ENCODE measurements at regions not wholly inside any gene's neighbourhood (a gene's known extent, or its start where the extent isn't known, plus 50 kb on each side); places are given as distances from the start of the nearest gene placed in this dataset.

GRCh38 chr13:106172176-106172905 is 363.1 kb downstream of the EFNB2 start:
- DNase-seq (ENCODE audit: low spot score) (no peak), ATAC-seq (no peak)
- H3K4me3 Mint-ChIP-seq: no peak overlapping the region
- H3K4me1 Mint-ChIP-seq (ENCODE audit: low read depth in 2 of 2): no peaks in the 10 kb centered on the region
- H3K27ac Mint-ChIP-seq: no peak overlapping the region
- H3K9me3 Mint-ChIP-seq: peaks cover 8% of the 10 kb centered on the region
- no peaks in the 10 kb centered on the region for H3K36me3 Mint-ChIP-seq
- no peaks in the 10 kb centered on the region for H3K27me3 Mint-ChIP-seq

DNA sequence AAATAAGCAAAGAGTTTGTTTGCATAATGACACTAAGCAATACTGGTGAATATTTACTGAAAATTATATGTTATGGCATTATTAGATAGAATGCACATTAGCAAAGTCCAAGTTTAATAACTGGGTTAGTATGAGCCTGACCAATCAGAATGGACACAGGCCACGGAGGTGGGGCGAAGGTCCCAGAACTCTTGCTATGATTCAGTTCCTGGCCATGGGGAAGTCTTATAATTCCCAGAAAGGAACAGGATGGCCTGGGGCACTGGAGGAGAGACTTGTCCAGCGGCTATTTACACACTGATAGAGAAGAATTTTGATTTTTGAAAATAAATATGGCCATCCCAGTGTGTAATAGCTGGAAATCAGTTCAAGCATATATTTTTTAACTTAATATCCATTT is 372.0 kb downstream of the EFNB2 start:
- DNase-seq (ENCODE audit: low spot score) (no peak), ATAC-seq (no peak)
- no peaks in the 10 kb centered on the region for H3K36me3 Mint-ChIP-seq
- H3K4me3 Mint-ChIP-seq: no peak overlapping the region
- no peak overlapping the region for H3K27ac Mint-ChIP-seq
- peaks cover 9% of the 10 kb centered on the region for H3K9me3 Mint-ChIP-seq
- H3K4me1 Mint-ChIP-seq (ENCODE audit: low read depth in 2 of 2): no peaks in the 10 kb centered on the region
- no peaks in the 10 kb centered on the region for H3K27me3 Mint-ChIP-seq

GRCh38 chr13:106161146-106161545 is 374.3 kb downstream of the EFNB2 start:
- DNase-seq (ENCODE audit: low spot score) (no peak), ATAC-seq (no peak)
- Mint-ChIP-seq H3K27me3 (no peaks in the 10 kb centered on the region), H3K4me1 (ENCODE audit: low read depth in 2 of 2) (no peaks in the 10 kb centered on the region), H3K36me3 (no peaks in the 10 kb centered on the region), H3K27ac (no peak overlapping the region), H3K9me3 (peaks cover 3% of the 10 kb centered on the region), H3K4me3 (no peak overlapping the region)

GRCh38 chr13:106159295-106160195 is 375.9 kb downstream of the EFNB2 start:
- ATAC-seq: peak; percentile 20 to 53
- Mint-ChIP-seq H3K9me3 (peaks cover 3% of the 10 kb centered on the region), H3K4me3 (no peak overlapping the region), H3K27ac (no peak overlapping the region), H3K4me1 (ENCODE audit: low read depth in 2 of 2) (no peaks in the 10 kb centered on the region), H3K36me3 (no peaks in the 10 kb centered on the region), H3K27me3 (no peaks in the 10 kb centered on the region)
- DNase-seq (ENCODE audit: low spot score): no peak

DNA sequence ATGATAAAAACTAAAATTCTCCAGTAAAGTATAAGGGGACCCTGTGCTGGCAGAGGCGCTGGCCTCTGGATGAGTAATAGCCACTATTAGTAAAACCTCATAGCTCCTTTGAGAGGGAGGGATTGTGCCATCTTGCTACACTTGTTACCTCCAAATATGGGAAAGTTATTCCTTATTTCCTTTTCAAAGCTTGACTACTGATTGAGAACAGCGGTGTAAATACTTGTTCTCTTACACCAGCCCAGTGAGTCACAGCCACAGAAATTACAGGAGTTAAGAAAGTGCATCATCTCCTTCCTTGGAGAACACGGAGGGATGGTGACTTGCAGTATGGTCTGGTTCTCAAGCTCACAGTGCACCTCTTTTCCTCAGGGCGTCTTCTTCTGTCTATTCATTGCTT is 379.0 kb downstream of the EFNB2 start:
- DNase-seq (ENCODE audit: low spot score): no peak
- Mint-ChIP-seq H3K27me3 (no peaks in the 10 kb centered on the region), H3K4me3 (no peak overlapping the region), H3K9me3 (peaks cover 4% of the 10 kb centered on the region), H3K36me3 (no peaks in the 10 kb centered on the region), H3K27ac (no peak overlapping the region), H3K4me1 (ENCODE audit: low read depth in 2 of 2) (no peaks in the 10 kb centered on the region)
- no peak for ATAC-seq

DNA sequence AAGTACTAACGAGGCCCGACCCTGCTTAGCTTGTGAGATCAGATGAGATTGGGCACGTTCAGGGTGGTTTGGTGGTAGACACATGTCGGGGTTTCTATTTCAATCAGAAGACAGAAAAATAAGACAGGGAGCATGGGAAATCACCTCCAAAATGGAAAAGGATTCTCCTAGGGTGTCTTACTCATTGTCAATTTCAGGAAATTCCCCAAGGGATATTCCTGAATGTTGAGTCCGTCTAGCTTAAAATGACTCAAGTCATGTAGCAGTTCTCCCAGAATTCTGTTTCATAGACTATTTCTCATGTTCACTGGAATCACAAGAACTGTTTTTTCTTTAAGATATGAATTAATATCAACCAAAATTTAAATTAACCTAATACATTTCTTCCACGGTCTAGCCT is 380.1 kb downstream of the EFNB2 start:
- Mint-ChIP-seq H3K4me3 (no peak overlapping the region), H3K36me3 (no peaks in the 10 kb centered on the region), H3K27me3 (no peaks in the 10 kb centered on the region), H3K4me1 (ENCODE audit: low read depth in 2 of 2) (no peaks in the 10 kb centered on the region), H3K27ac (no peak overlapping the region), H3K9me3 (peaks cover 4% of the 10 kb centered on the region)
- ATAC-seq (no peak), DNase-seq (ENCODE audit: low spot score) (no peak)

GRCh38 chr13:106153876-106154275 is 381.6 kb downstream of the EFNB2 start:
- Mint-ChIP-seq H3K36me3 (no peaks in the 10 kb centered on the region), H3K27me3 (no peaks in the 10 kb centered on the region), H3K4me1 (ENCODE audit: low read depth in 2 of 2) (no peaks in the 10 kb centered on the region), H3K27ac (no peak overlapping the region), H3K9me3 (peaks cover 4% of the 10 kb centered on the region), H3K4me3 (no peak overlapping the region)
- ATAC-seq (no peak), DNase-seq (ENCODE audit: low spot score) (no peak)

DNA sequence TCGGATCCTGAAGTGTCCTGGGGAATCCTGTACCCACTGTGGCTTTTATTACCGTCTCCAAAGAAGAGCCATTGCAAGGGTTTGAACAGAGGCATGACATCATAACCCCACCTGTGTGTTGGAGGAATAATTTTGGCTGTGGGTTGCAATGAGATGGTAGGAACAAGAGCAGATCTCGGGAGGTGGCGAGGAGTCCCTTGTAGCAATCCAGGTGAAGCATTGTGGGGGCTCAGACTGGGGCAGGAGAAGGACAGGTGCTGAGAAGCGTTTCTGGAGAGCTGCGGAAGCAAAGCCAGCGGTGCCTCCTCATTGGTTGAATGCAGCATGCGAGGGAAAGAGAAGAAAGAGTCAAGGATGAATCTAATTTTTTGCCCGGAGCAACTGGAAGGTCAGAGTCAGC is 382.4 kb downstream of the EFNB2 start:
- DNase-seq (ENCODE audit: low spot score): no peak
- Mint-ChIP-seq H3K4me1 (ENCODE audit: low read depth in 2 of 2) (no peaks in the 10 kb centered on the region), H3K9me3 (peaks cover 4% of the 10 kb centered on the region), H3K27me3 (no peaks in the 10 kb centered on the region), H3K36me3 (no peaks in the 10 kb centered on the region), H3K27ac (no peak overlapping the region), H3K4me3 (no peak overlapping the region)
- ATAC-seq: no peak

- Mint-ChIP-seq H3K27ac (no peak overlapping the region), H3K36me3 (no peaks in the 10 kb centered on the region), H3K4me3 (no peak overlapping the region), H3K27me3 (no peaks in the 10 kb centered on the region), H3K9me3 (peaks cover 4% of the 10 kb centered on the region), H3K4me1 (ENCODE audit: low read depth in 2 of 2) (no peaks in the 10 kb centered on the region)
- ATAC-seq: no peak
- DNase-seq (ENCODE audit: low spot score): no peak
Measured at GRCh38 chr13:106152047-106152446, 383.4 kb downstream of the EFNB2 start.

DNA sequence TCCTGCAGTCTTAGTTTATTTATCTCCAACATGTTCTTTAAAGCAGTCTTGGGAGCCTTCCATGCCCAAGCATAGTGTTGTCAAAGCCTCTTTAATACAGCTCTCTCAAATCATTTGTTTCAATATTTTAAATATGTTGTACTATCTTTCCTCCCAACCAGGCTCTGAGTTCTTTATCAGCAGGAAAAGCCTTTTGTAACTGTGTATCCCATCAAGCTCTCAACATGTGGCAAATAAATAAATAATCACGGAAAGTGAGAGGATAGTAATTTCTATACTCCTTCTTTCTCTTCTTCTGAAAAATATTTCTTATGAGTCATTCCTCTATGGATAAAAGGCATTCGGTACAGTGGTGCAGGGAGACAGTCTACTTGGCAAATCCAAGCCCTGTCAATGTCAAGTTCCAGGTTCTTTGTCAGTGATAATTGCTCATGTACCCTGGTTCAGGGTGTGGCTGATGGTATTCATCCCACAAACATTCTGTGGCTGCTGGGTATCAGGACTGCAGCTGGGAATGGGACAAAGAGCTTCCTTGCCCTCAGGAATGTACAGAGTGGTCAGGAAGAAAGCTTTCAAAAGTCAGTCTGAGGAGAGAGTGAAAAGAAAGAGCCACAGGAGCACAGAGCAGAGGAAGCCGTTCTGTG is 384.3 kb downstream of the EFNB2 start:
- DNase-seq (ENCODE audit: low spot score) (no peak), ATAC-seq (no peak)
- Mint-ChIP-seq H3K4me3 (no peak overlapping the region), H3K27ac (no peak overlapping the region), H3K4me1 (ENCODE audit: low read depth in 2 of 2) (no peaks in the 10 kb centered on the region), H3K36me3 (no peaks in the 10 kb centered on the region), H3K9me3 (peaks cover 4% of the 10 kb centered on the region), H3K27me3 (no peaks in the 10 kb centered on the region)

DNA sequence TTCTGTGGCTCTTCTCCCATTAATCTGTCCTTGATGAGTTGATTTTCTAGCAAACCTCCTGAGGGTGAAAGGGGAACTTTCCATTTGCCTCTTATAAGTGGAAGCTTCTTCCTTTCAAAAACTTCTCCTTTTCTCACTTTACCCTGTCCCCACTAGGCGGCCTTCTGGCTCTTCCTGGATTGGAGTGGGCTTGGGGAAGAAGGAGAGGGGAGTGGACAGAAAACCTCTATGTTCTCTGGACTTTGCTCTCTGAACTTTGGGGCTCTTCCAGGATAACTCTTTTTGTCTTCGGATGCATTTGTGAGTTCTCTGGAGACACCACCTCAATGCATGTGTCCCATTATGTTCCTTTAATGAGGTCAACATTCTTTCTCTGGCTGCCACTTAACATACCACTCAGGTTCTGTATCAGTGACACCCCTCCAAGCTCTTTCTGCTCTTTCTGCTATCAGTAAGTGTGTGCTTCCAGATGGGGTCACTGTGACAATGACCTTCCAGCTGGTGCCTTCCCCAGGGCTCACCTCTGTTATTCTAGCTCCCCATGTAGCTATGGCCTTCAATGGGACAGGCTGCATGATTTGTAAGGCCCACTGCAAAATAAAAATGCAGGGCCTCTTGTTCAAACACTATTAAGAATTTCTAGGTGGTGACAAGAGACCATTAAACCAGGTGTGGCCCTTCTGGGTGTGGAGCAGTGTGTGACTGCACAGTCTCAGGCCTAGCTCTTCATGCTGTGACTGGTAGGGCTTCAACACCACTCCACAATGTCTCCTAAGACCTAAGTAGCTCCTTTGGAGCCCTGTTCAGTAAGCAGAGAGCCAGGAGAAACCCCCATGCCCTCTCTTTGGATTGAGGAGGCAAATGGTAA is 389.2 kb downstream of the EFNB2 start:
- Mint-ChIP-seq H3K9me3 (peaks cover 4% of the 10 kb centered on the region), H3K36me3 (no peaks in the 10 kb centered on the region), H3K27ac (no peak overlapping the region), H3K27me3 (no peaks in the 10 kb centered on the region), H3K4me3 (no peak overlapping the region), H3K4me1 (ENCODE audit: low read depth in 2 of 2) (no peaks in the 10 kb centered on the region)
- DNase-seq (ENCODE audit: low spot score) (no peak), ATAC-seq (no peak)

GRCh38 chr13:106145070-106145469 is 390.4 kb downstream of the EFNB2 start:
- Mint-ChIP-seq H3K36me3 (no peaks in the 10 kb centered on the region), H3K27ac (no peak overlapping the region), H3K27me3 (no peaks in the 10 kb centered on the region), H3K4me1 (ENCODE audit: low read depth in 2 of 2) (no peaks in the 10 kb centered on the region), H3K9me3 (peaks cover 4% of the 10 kb centered on the region), H3K4me3 (no peak overlapping the region)
- ATAC-seq (no peak), DNase-seq (ENCODE audit: low spot score) (no peak)

DNA sequence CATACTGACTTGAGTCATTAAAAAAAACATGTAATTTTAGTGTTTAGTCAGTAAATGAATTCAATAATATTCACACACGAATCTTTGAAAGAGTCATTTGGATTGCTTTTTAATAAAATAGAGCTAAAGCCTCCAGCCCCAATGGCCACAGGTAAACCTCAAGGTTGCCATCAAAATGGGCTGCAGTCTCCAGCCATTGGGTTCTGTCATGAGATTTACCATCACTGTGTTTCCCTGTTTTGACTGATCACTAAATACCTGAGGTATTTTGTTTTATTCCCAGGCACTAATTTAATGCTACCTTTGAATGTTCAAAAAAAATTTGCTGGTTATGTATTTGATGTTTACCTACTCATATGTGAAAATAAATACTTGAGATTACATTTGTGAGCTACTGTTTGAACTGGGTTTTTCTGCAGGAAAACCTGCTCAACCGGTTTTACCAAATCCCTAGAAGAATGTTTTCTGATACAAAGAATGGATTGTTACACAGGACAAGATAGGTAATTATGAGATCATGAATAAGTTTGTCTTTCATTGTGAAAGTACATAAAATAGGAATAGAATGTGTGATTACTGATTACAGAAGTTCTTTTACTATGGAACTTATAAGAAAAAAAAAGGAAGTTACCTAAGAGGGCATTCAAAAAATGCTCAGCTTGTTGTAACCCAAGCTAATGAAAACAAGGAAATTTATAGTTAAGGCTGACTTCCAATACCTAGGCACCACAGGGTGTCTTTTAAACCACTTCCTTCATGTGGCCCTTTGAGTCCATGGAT is 391.3 kb downstream of the EFNB2 start:
- H3K27me3 Mint-ChIP-seq: no peaks in the 10 kb centered on the region
- no peak overlapping the region for H3K4me3 Mint-ChIP-seq
- H3K4me1 Mint-ChIP-seq (ENCODE audit: low read depth in 2 of 2): no peaks in the 10 kb centered on the region
- H3K9me3 Mint-ChIP-seq: peaks cover 4% of the 10 kb centered on the region
- no peak overlapping the region for H3K27ac Mint-ChIP-seq
- DNase-seq (ENCODE audit: low spot score) (no peak), ATAC-seq (no peak)
- H3K36me3 Mint-ChIP-seq: no peaks in the 10 kb centered on the region
